H1 (cell line): ENCODE measurements at regions not wholly inside any gene's neighbourhood (a gene's known extent, or its start where the extent isn't known, plus 50 kb on each side); places are given as distances from the start of the nearest gene placed in this dataset.

Experiments used
- BCL11A ChIP-seq, 2 experiments: IDR thresholded peaks; one replicate each; pipeline ENCODE4 v1.6.1; 2011; ENCODE audit warnings: low read depth in 2 of 2, low read length in 2 of 2, mild to moderate bottlenecking in 2 of 2
- CHD2 ChIP-seq: IDR thresholded peaks from 2 replicates; pipeline ENCODE4 v1.6.1; 2012; ENCODE audit warnings: low read length, improper control_type of control experiment
- EP300 ChIP-seq, 2 experiments: IDR thresholded peaks; 1 replicate in 1 of 2; 2 replicates in 1 of 2; pipeline ENCODE4 v1.6.1; 2011 to 2012; ENCODE audit warnings: low read depth in 2 of 2, low read length in 2 of 2, mild to moderate bottlenecking in 2 of 2, borderline replicate concordance in 1 of 2, inconsistent platforms in 1 of 2, moderate library complexity in 1 of 2
- MAFK ChIP-seq: IDR thresholded peaks from 2 replicates; pipeline ENCODE4 v1.6.1; 2012; ENCODE audit warnings: low read depth, mild to moderate bottlenecking, improper control_type of control experiment, low read length
- SIRT6 ChIP-seq: IDR thresholded peaks from one replicate; pipeline ENCODE4 v1.7.1; 2012; ENCODE audit warnings: low read length, inconsistent platforms
- SRF ChIP-seq: IDR thresholded peaks from 2 replicates; pipeline ENCODE4 v1.6.1; 2011; ENCODE audit warnings: mild to moderate bottlenecking, low read depth, low read length, moderate library complexity
- ZNF274 ChIP-seq: IDR thresholded peaks from 2 replicates; pipeline ENCODE4 v1.7.0; 2012; ENCODE audit warnings: low read length, borderline replicate concordance; ENCODE audit errors: extremely low read depth
- TF ChIP-seq, protein P1 (sequence below): fragments of 300-600 bp; sonication (generic); IDR thresholded peaks from 2 replicates; pipeline ENCODE4 v1.7.1; 2012; ENCODE audit warnings: low read length, moderate library complexity, mild to moderate bottlenecking, inconsistent platforms; ENCODE audit not compliant: insufficient replicate concordance

DNA sequence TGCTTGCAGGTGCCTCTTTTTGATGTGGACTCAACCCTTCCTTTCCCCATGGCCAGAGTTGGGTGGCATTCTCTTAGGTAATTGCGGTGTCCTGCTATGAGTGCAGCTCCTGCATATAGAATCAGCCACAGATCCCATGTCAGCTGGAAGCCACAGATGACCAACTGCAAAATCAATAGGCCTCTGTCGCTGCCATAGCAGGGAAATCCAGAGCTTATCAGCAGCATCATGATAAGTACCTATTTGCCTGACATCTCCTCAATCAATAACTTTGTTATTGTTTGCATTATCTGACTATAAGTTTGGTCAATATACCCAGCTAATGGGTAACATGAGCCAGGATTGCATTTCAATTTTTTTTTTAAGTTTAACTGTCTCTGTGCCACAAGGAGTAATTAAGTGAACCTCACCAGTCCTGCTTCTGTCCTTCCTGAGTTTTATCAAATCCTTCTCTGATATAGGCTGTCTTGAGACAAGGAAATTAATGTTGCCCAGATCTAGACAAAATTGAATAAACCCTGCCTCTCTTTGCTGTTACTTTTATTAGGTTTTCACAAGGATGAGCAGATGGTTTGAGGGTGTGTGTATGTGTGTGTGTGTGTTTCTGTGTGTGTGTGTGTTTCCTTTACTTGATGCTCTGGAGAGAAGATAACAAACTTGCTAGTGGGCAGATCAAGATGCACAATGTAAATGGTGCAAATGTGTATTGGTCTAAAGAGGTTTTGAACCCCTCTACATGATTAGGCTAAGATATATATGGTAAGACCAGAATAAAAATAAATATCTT, 59.6 kb upstream of the CREB1 start (continued):
- TF ChIP-seq, protein P1, sequence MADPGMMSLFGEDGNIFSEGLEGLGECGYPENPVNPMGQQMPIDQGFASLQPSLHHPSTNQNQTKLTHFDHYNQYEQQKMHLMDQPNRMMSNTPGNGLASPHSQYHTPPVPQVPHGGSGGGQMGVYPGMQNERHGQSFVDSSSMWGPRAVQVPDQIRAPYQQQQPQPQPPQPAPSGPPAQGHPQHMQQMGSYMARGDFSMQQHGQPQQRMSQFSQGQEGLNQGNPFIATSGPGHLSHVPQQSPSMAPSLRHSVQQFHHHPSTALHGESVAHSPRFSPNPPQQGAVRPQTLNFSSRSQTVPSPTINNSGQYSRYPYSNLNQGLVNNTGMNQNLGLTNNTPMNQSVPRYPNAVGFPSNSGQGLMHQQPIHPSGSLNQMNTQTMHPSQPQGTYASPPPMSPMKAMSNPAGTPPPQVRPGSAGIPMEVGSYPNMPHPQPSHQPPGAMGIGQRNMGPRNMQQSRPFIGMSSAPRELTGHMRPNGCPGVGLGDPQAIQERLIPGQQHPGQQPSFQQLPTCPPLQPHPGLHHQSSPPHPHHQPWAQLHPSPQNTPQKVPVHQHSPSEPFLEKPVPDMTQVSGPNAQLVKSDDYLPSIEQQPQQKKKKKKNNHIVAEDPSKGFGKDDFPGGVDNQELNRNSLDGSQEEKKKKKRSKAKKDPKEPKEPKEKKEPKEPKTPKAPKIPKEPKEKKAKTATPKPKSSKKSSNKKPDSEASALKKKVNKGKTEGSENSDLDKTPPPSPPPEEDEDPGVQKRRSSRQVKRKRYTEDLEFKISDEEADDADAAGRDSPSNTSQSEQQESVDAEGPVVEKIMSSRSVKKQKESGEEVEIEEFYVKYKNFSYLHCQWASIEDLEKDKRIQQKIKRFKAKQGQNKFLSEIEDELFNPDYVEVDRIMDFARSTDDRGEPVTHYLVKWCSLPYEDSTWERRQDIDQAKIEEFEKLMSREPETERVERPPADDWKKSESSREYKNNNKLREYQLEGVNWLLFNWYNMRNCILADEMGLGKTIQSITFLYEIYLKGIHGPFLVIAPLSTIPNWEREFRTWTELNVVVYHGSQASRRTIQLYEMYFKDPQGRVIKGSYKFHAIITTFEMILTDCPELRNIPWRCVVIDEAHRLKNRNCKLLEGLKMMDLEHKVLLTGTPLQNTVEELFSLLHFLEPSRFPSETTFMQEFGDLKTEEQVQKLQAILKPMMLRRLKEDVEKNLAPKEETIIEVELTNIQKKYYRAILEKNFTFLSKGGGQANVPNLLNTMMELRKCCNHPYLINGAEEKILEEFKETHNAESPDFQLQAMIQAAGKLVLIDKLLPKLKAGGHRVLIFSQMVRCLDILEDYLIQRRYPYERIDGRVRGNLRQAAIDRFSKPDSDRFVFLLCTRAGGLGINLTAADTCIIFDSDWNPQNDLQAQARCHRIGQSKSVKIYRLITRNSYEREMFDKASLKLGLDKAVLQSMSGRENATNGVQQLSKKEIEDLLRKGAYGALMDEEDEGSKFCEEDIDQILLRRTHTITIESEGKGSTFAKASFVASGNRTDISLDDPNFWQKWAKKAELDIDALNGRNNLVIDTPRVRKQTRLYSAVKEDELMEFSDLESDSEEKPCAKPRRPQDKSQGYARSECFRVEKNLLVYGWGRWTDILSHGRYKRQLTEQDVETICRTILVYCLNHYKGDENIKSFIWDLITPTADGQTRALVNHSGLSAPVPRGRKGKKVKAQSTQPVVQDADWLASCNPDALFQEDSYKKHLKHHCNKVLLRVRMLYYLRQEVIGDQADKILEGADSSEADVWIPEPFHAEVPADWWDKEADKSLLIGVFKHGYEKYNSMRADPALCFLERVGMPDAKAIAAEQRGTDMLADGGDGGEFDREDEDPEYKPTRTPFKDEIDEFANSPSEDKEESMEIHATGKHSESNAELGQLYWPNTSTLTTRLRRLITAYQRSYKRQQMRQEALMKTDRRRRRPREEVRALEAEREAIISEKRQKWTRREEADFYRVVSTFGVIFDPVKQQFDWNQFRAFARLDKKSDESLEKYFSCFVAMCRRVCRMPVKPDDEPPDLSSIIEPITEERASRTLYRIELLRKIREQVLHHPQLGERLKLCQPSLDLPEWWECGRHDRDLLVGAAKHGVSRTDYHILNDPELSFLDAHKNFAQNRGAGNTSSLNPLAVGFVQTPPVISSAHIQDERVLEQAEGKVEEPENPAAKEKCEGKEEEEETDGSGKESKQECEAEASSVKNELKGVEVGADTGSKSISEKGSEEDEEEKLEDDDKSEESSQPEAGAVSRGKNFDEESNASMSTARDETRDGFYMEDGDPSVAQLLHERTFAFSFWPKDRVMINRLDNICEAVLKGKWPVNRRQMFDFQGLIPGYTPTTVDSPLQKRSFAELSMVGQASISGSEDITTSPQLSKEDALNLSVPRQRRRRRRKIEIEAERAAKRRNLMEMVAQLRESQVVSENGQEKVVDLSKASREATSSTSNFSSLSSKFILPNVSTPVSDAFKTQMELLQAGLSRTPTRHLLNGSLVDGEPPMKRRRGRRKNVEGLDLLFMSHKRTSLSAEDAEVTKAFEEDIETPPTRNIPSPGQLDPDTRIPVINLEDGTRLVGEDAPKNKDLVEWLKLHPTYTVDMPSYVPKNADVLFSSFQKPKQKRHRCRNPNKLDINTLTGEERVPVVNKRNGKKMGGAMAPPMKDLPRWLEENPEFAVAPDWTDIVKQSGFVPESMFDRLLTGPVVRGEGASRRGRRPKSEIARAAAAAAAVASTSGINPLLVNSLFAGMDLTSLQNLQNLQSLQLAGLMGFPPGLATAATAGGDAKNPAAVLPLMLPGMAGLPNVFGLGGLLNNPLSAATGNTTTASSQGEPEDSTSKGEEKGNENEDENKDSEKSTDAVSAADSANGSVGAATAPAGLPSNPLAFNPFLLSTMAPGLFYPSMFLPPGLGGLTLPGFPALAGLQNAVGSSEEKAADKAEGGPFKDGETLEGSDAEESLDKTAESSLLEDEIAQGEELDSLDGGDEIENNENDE, result no peak
- TF ChIP-seq EP300 (IDR thresholded peaks at IDR 0.05; ENCODE audit: borderline replicate concordance in 1 of 2, low read depth in 2 of 2, low read length in 2 of 2), result no peak
- TF ChIP-seq ZNF274, result no peak
- TF ChIP-seq BCL11A (IDR thresholded peaks at IDR 0.05; ENCODE audit: low read depth in 2 of 2, low read length in 2 of 2), result no peak
- no peak for TF ChIP-seq CHD2
- TF ChIP-seq MAFK, result no peak
- TF ChIP-seq SIRT6, result no peak
- TF ChIP-seq SRF, result no peak
